ENCODE measurements at regions not wholly inside any gene's neighbourhood (a gene's known extent, or its start where the extent isn't known, plus 50 kb on each side); places are given as distances from the start of the nearest gene placed in this dataset.

- TF ChIP-seq, protein P1, sequence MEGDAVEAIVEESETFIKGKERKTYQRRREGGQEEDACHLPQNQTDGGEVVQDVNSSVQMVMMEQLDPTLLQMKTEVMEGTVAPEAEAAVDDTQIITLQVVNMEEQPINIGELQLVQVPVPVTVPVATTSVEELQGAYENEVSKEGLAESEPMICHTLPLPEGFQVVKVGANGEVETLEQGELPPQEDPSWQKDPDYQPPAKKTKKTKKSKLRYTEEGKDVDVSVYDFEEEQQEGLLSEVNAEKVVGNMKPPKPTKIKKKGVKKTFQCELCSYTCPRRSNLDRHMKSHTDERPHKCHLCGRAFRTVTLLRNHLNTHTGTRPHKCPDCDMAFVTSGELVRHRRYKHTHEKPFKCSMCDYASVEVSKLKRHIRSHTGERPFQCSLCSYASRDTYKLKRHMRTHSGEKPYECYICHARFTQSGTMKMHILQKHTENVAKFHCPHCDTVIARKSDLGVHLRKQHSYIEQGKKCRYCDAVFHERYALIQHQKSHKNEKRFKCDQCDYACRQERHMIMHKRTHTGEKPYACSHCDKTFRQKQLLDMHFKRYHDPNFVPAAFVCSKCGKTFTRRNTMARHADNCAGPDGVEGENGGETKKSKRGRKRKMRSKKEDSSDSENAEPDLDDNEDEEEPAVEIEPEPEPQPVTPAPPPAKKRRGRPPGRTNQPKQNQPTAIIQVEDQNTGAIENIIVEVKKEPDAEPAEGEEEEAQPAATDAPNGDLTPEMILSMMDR (conservative IDR thresholded peaks at IDR 0.05; ENCODE audit: low read depth in 2 of 2): no peak
- no peak for TF ChIP-seq EZH2 (IDR thresholded peaks at IDR 0.05; ENCODE audit: low read depth, unreplicated experiment)
- TF ChIP-seq NANOG (IDR thresholded peaks at IDR 0.05; ENCODE audit: borderline replicate concordance): no peak
- no peak for TF ChIP-seq POLR2AphosphoS5 (IDR thresholded peaks at IDR 0.05; ENCODE audit: low read depth)
- TF ChIP-seq ETS1 (IDR thresholded peaks at IDR 0.05): no peak
- TF ChIP-seq ZNF114 (CRISPR knock-in tag; IDR thresholded peaks at IDR 0.05): no peak
- TF ChIP-seq, protein P2, sequence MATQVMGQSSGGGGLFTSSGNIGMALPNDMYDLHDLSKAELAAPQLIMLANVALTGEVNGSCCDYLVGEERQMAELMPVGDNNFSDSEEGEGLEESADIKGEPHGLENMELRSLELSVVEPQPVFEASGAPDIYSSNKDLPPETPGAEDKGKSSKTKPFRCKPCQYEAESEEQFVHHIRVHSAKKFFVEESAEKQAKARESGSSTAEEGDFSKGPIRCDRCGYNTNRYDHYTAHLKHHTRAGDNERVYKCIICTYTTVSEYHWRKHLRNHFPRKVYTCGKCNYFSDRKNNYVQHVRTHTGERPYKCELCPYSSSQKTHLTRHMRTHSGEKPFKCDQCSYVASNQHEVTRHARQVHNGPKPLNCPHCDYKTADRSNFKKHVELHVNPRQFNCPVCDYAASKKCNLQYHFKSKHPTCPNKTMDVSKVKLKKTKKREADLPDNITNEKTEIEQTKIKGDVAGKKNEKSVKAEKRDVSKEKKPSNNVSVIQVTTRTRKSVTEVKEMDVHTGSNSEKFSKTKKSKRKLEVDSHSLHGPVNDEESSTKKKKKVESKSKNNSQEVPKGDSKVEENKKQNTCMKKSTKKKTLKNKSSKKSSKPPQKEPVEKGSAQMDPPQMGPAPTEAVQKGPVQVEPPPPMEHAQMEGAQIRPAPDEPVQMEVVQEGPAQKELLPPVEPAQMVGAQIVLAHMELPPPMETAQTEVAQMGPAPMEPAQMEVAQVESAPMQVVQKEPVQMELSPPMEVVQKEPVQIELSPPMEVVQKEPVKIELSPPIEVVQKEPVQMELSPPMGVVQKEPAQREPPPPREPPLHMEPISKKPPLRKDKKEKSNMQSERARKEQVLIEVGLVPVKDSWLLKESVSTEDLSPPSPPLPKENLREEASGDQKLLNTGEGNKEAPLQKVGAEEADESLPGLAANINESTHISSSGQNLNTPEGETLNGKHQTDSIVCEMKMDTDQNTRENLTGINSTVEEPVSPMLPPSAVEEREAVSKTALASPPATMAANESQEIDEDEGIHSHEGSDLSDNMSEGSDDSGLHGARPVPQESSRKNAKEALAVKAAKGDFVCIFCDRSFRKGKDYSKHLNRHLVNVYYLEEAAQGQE (IDR thresholded peaks at IDR 0.05; ENCODE audit: unreplicated experiment): no peak
- TF ChIP-seq EZH2phosphoT487 (IDR thresholded peaks at IDR 0.05; ENCODE audit: unreplicated experiment): no peak
- TF ChIP-seq CREB1 (CRISPR knock-in tag; IDR thresholded peaks at IDR 0.05; ENCODE audit: low read depth): no peak
- TF ChIP-seq ZNF331 (CRISPR knock-in tag; IDR thresholded peaks at IDR 0.05; ENCODE audit: low read depth): no peak
- no peak for TF ChIP-seq JUNB (IDR thresholded peaks at IDR 0.05; ENCODE audit: unreplicated experiment)
- TF ChIP-seq STAT1 (IDR thresholded peaks at IDR 0.05; ENCODE audit: unreplicated experiment): no peak
- TF ChIP-seq, protein P3, sequence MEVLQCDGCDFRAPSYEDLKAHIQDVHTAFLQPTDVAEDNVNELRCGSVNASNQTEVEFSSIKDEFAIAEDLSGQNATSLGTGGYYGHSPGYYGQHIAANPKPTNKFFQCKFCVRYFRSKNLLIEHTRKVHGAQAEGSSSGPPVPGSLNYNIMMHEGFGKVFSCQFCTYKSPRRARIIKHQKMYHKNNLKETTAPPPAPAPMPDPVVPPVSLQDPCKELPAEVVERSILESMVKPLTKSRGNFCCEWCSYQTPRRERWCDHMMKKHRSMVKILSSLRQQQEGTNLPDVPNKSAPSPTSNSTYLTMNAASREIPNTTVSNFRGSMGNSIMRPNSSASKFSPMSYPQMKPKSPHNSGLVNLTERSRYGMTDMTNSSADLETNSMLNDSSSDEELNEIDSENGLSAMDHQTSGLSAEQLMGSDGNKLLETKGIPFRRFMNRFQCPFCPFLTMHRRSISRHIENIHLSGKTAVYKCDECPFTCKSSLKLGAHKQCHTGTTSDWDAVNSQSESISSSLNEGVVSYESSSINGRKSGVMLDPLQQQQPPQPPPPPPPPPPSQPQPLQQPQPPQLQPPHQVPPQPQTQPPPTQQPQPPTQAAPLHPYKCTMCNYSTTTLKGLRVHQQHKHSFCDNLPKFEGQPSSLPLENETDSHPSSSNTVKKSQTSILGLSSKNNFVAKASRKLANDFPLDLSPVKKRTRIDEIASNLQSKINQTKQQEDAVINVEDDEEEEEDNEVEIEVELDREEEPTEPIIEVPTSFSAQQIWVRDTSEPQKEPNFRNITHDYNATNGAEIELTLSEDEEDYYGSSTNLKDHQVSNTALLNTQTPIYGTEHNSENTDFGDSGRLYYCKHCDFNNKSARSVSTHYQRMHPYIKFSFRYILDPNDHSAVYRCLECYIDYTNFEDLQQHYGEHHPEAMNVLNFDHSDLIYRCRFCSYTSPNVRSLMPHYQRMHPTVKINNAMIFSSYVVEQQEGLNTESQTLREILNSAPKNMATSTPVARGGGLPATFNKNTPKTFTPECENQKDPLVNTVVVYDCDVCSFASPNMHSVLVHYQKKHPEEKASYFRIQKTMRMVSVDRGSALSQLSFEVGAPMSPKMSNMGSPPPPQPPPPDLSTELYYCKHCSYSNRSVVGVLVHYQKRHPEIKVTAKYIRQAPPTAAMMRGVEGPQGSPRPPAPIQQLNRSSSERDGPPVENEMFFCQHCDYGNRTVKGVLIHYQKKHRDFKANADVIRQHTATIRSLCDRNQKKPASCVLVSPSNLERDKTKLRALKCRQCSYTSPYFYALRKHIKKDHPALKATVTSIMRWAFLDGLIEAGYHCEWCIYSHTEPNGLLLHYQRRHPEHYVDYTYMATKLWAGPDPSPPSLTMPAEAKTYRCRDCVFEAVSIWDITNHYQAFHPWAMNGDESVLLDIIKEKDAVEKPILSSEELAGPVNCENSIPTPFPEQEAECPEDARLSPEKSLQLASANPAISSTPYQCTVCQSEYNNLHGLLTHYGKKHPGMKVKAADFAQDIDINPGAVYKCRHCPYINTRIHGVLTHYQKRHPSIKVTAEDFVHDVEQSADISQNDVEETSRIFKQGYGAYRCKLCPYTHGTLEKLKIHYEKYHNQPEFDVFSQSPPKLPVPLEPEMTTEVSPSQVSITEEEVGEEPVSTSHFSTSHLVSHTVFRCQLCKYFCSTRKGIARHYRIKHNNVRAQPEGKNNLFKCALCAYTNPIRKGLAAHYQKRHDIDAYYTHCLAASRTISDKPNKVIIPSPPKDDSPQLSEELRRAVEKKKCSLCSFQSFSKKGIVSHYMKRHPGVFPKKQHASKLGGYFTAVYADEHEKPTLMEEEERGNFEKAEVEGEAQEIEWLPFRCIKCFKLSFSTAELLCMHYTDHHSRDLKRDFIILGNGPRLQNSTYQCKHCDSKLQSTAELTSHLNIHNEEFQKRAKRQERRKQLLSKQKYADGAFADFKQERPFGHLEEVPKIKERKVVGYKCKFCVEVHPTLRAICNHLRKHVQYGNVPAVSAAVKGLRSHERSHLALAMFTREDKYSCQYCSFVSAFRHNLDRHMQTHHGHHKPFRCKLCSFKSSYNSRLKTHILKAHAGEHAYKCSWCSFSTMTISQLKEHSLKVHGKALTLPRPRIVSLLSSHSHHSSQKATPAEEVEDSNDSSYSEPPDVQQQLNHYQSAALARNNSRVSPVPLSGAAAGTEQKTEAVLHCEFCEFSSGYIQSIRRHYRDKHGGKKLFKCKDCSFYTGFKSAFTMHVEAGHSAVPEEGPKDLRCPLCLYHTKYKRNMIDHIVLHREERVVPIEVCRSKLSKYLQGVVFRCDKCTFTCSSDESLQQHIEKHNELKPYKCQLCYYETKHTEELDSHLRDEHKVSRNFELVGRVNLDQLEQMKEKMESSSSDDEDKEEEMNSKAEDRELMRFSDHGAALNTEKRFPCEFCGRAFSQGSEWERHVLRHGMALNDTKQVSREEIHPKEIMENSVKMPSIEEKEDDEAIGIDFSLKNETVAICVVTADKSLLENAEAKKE (CRISPR knock-in tag; IDR thresholded peaks at IDR 0.05): no peak
Measured at GRCh38 chrX:26580021-26580420, 364.1 kb downstream of the MAGEB5 start.

Measured in GM23338 (cell line).